Epidermal melanocyte (primary cell): ENCODE measurements at regions not wholly inside any gene's neighbourhood (a gene's known extent, or its start where the extent isn't known, plus 50 kb on each side); places are given as distances from the start of the nearest gene placed in this dataset.
"Not testable (repeated sequence)": the region's sequence is repeated elsewhere in the genome, so short reads cannot be mapped to it uniquely, and the experiment has no call there.

ENCODE experiments used
- DNase-seq: peaks from one replicate; pipeline ENCODE4 v3.0.0; 2011; ENCODE audit warnings: low spot score; ENCODE audit not compliant: insufficient read length

DNA sequence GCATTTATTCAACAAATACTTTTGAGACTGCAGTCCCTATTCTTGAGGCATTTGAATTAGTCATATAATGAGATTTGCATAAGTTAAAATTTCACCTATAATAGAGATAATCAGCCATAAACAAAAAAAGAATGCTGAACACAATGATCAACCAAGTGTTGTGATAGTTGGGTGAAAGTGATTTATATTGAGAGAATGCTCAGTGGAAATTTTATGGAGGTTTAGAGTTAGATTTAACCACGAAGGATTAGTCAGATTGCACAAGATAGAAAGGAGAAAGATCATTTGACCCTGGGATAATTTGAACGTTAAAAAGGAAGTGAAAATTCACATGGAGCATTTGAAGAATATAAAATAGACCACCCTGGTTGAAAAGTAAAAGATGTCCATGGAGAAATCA is 356.2 kb downstream of the NPR3 start:
- DNase-seq = no peak

DNA sequence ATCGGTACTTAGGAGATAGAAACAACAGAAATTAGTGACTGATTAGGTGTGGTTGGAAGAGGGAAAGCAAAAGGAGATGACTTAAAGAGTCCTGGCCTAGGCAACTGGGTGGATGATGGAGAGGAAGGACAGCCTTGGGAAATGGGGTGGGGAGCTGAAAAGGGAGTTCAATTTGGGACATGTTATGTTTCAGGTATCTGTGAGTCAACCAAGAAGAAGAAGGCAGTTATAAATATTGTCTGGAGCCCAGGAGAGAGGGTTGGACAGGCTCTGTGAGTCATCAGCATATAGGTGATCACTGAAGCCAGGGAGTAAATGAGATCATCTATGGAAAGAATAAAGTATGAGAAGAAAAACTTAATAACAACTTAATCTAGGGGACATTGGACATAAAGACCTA is 357.7 kb downstream of the NPR3 start:
- DNase-seq = no peak

DNA sequence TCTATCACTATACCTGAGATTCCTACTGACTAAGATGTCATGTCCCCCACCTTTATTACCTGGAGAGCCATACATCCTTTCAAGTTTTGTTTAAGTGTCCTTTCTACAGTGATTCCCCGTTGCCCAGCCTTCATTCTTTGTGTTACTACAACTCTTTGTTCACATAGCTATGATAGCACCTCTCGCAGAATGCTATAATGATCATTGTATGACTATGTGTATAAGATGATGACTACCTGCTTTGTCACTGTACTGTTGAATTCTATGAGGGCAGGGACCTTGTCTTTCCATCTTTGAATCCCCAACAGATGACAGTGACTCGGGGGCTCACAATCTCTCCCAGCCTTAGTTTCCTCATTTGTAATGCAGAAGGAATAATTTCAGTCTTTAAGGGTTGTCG is 361.2 kb downstream of the NPR3 start:
- no peak for DNase-seq

- no peak for DNase-seq
Observed at GRCh38 chr5:33072726-33073125, 361.6 kb downstream of the NPR3 start.

GRCh38 chr5:33073881-33074327 is 362.8 kb downstream of the NPR3 start:
- no peak for DNase-seq

DNA sequence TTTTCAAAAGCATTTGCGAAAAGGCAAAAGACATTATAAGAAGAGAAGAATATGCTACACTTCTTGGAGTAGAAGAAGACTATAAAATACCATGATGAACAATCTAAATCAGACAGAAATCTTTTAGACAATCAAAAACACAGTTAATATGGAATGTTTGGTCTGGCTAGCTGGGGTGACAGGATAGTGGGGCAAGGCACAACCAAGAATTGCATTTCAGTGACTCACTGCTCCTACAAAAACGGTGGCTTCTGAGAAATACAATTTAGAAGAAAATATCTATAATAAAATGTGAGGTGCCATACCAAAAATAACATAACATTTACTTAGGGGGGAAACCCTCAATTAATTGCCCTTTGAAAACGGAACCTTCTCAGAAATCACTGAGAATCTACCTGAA is 363.4 kb downstream of the NPR3 start:
- DNase-seq = no peak

- no peak for DNase-seq
Observed at GRCh38 chr5:33075731-33076130, 364.6 kb downstream of the NPR3 start.

DNA sequence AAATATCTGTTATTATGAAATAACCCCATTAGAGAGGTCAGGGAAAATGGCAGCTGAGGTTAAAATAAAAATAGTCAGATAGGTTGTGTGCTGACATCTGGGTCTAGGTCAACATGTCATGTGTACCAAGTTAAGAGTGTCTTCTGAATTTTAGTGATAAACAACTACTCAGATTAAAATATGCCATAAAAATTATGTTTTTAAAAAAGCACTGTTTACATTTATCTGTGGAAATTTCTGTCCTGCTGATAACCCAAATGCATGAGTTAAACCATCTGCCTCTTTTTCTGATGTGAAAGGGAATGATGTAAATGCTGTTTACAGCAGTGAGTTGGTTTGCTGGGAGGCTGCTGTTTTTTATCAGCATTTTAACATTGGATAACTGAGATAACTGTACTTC is 361.2 kb upstream of the TARS1 start:
- no peak for DNase-seq

DNA sequence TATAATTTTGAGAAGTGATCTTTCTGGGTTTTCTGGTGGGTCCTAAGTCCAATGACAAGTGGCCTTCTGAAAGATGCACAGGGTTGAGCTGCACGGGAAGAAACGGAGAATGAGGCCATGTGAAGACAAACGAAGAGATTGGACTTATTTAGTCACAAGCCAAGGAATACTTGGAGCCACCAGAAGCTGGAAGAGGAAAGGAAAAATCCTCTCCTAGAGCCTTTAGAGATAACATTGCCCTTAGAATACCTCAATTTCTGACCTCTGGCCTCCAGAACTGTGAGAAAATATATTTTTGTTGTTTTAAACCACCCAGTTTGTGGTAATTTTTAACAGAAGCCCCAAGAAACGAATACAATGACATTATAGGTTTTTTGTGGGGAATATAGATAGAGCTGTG is 360.5 kb upstream of the TARS1 start:
- no peak for DNase-seq

DNA sequence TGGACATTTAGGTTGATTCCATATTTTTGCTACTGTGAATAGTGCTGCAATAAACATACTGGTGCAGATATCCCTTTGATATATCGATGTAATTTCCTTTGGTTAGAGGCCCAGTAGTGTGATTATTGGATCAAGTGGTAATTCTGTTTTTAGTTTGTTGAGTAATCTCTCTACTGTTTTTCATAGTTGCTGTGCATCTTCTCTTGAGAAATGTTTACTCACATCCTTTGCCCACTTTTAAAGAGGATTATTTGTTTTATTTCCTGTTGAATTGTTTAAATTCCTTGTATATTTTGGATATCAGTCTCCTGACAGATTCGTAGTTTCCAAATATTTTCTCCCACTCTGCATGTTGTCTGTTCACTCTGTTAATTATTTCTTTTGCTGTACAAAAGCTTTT is 352.6 kb upstream of the TARS1 start:
- DNase-seq = no peak

- DNase-seq = no peak
Observed at GRCh38 chr5:33091571-33092363, 349.0 kb upstream of the TARS1 start.

DNA sequence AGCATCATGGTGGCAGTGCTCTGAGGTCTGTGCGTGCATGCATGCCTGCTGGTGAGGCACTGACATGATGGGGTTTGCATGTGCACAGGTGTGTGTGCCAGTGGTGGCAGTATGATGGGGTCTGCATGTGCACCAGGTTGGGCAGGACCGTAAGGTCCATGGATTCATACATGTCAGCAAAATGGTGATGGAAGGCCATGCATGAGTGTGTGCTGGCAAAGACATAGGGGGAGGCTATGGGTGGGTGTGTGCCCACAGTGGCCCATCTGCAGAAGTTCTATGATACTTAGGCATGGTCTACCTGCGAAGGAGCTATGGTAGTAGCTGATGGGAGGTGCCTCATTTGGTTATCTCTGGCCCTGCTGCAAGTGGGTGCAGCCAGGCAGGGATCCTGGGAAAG is 348.0 kb upstream of the TARS1 start:
- no peak for DNase-seq

- no peak for DNase-seq
Observed at GRCh38 chr5:33102551-33102950, 338.2 kb upstream of the TARS1 start.

- DNase-seq = peak; percentile 21
Observed at GRCh38 chr5:33105521-33105941, 335.2 kb upstream of the TARS1 start.

- DNase-seq = not testable (repeated sequence)
Observed at GRCh38 chr5:33110496-33110895, 330.3 kb upstream of the TARS1 start.

DNA sequence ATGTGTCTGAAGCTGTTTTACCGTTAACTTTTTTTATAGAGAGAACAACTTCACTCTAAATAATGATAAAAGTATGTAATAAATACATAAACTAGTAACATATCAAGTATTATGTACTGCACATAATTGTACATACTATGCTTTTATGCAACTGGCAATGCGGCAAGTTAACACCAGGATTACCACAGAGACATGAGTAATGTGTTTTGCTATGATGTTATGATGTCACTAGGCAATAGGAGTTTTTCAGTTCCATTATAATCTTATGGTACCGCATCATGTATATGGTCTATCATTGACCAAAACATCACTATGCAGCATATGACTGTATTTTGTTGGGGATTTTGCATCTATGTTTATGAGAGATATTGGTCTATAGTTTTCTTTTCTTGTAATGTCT is 326.4 kb upstream of the TARS1 start:
- no peak for DNase-seq

DNA sequence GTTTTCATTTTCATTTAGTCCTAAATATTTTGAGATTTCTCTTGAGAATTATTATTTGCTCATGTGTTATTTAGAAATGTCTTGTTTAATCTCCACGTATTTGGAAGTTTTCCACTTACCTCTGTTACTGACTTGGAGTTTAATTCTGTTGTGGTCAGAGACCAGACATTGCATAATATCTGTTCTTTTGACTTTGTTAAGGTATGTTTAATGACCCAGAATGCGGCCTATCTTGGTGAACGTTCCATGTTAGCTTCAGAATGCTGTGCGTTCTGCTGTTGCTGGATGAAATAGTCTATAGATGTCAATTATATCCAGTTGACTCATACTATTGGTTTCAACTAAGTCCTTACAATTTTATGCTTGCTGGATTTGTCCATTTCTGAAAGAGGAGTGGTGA is 325.3 kb upstream of the TARS1 start:
- DNase-seq = no peak

GRCh38 chr5:33118761-33119415 is 321.9 kb upstream of the TARS1 start:
- DNase-seq = no peak

DNA sequence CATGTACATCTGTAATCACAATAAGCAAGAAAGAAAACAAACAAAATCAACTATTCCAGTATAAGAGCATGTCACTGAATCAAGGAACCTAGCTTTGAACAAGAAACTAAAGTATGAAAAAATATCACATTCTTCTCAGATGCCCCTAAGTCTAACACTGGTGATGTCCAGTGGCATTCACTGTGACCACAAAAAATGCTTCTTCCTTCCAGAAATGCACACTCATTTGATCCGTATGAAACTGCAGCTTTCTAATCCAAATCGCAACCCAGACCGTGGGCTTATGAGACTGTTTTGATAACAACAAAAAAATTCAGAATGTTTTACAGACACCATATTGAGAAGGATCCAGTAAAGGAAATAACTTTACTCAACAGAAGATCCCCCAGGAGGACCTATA is 320.1 kb upstream of the TARS1 start:
- no peak for DNase-seq

- DNase-seq = no peak
Observed at GRCh38 chr5:33129309-33129708, 311.5 kb upstream of the TARS1 start.

- no peak for DNase-seq
Observed at GRCh38 chr5:33136785-33137184, 304.0 kb upstream of the TARS1 start.

DNA sequence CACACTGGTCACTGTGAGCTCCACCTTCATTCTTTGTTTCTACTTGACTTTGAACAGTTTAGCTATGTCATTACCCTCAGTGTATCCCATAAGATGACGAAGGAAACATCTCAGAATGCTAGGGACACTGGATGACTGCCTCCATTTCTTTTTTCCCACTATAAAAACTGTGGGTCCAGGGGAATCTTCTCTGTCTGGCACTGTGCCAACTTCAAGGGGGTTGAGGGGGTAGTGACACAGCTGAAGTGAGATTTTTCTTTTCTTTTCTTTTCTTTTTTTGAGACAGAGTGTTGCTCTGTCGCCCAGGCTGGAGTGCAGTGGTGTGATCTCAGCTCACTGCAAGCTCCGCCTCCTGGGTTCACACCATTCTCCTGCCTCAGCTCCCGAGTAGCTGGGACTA is 302.6 kb upstream of the TARS1 start:
- not testable (repeated sequence) for DNase-seq
